IMR-90 (cell line): ENCODE measurements at regions not wholly inside any gene's neighbourhood (a gene's known extent, or its start where the extent isn't known, plus 50 kb on each side); places are given as distances from the start of the nearest gene placed in this dataset.

Source experiments
- ATAC-seq: fragments of 200-7000 bp; cut with Tn5 transposase; 2 replicates; pipeline ENCODE4 v1.9.1; 2020; ENCODE audit warnings: low read depth, mild to moderate bottlenecking, moderate library complexity
- BruUV-seq: library from RNA; stranded (reverse); fragments of 400-500 nt; replicated peaks from 2 replicates; lab custom pipeline; 2021; lab: Mats Ljungman, UMichigan
- CTCF ChIA-PET: fragments of 300-600 bp; formaldehyde crosslinking; extraction: SDS; loops from one replicate; lab custom pipeline; 2021; ENCODE audit warnings: antibody characterized with exemption; lab: Yijun Ruan, JAX
- POLR2A ChIA-PET: fragments of 300-600 bp; sonication (Branson Sonifier 250); formaldehyde crosslinking; loops from one replicate; lab custom pipeline; 2022; ENCODE audit warnings: antibody characterized with exemption; ENCODE audit not compliant: unreplicated experiment; lab: Charles Lee
- DNase-seq: peaks from one replicate; pipeline ENCODE4 v3.0.0; 2013
- H2AFZ ChIP-seq: replicated peaks from 2 replicates; pipeline ENCODE3; 2013; ENCODE audit warnings: low read length, mild to moderate bottlenecking; ENCODE audit not compliant: poor library complexity
- H2AK5ac ChIP-seq: 2 replicates; pipeline ENCODE4 v1.6.1; 2013; ENCODE audit warnings: low read depth, low read length, inconsistent platforms
- H2AK9ac ChIP-seq: replicated peaks from 2 replicates; pipeline ENCODE3; 2013; ENCODE audit warnings: mild to moderate bottlenecking, low read depth, low read length, moderate library complexity; ENCODE audit not compliant: poor library complexity
- H2BK120ac ChIP-seq: 2 replicates; pipeline ENCODE4 v1.6.1; 2013; ENCODE audit warnings: low read depth, low read length, inconsistent platforms
- H2BK15ac ChIP-seq: 3 replicates; pipeline ENCODE4 v1.6.1; 2013; ENCODE audit warnings: low read depth, low read length, inconsistent platforms
- H2BK20ac ChIP-seq: 2 replicates; pipeline ENCODE4 v1.6.1; 2013; ENCODE audit warnings: low read depth, mild to moderate bottlenecking, inconsistent platforms, low read length, moderate library complexity
- H2BK5ac ChIP-seq: 2 replicates; pipeline ENCODE4 v1.6.1; 2013; ENCODE audit warnings: mild to moderate bottlenecking, low read depth, low read length, inconsistent platforms; ENCODE audit not compliant: poor library complexity, severe bottlenecking
- H3K14ac ChIP-seq: replicated peaks from 2 replicates; pipeline ENCODE4 v1.6.1; 2013; ENCODE audit warnings: low read depth, low read length, inconsistent platforms
- H3K18ac ChIP-seq: 2 replicates; pipeline ENCODE4 v1.6.1; 2013; ENCODE audit warnings: low read depth, low read length, control low read depth
- H3K23ac ChIP-seq: 2 replicates; pipeline ENCODE4 v1.6.1; 2013; ENCODE audit warnings: low read depth, low read length, inconsistent platforms
- H3K27ac ChIP-seq: 2 replicates; pipeline ENCODE4 v1.5.1; 2013; ENCODE audit warnings: mild to moderate bottlenecking, control low read depth, low read length; ENCODE audit not compliant: insufficient read depth
- H3K27me3 ChIP-seq: 2 replicates; pipeline ENCODE4 v1.6.1; 2013; ENCODE audit warnings: low read length; ENCODE audit not compliant: control insufficient read depth, insufficient read depth
- H3K36me3 ChIP-seq: 2 replicates; pipeline ENCODE4 v1.6.1; 2013; ENCODE audit warnings: low read length, mixed read lengths; ENCODE audit not compliant: control insufficient read depth, insufficient read depth
- H3K4ac ChIP-seq: 2 replicates; pipeline ENCODE4 v1.6.1; 2013; ENCODE audit warnings: low read depth, low read length, inconsistent platforms
- H3K4me1 ChIP-seq: 2 replicates; pipeline ENCODE4 v1.6.1; 2013; ENCODE audit warnings: low read length, mixed read lengths; ENCODE audit not compliant: control insufficient read depth, insufficient read depth
- H3K4me2 ChIP-seq: 2 replicates; pipeline ENCODE4 v1.6.1; 2013; ENCODE audit warnings: low read depth, mild to moderate bottlenecking, control low read depth, low read length, moderate library complexity
- H3K4me3 ChIP-seq: 2 replicates; pipeline ENCODE4 v1.5.1; 2013; ENCODE audit warnings: low read depth, mild to moderate bottlenecking, control low read depth, low read length, moderate library complexity; ENCODE audit not compliant: insufficient read depth
- H3K56ac ChIP-seq: 2 replicates; pipeline ENCODE4 v1.6.1; 2013; ENCODE audit warnings: low read length, inconsistent platforms; ENCODE audit not compliant: insufficient read depth; ENCODE audit errors: extremely low read depth
- H3K79me1 ChIP-seq, 2 experiments: 2 replicates each; pipeline ENCODE4 v1.6.1; 2013; ENCODE audit warnings: low read length in 2 of 2, inconsistent platforms in 1 of 2, low read depth in 1 of 2
- H3K9ac ChIP-seq: 2 replicates; pipeline ENCODE4 v1.6.1; 2013; ENCODE audit warnings: low read depth, low read length, control low read depth
- H3K9me1 ChIP-seq: 2 replicates; pipeline ENCODE4 v1.6.1; 2013; ENCODE audit warnings: low read length, inconsistent platforms; ENCODE audit not compliant: insufficient read depth
- H3K9me3 ChIP-seq: 2 replicates; pipeline ENCODE4 v1.6.1; 2013; ENCODE audit warnings: low read length; ENCODE audit not compliant: control insufficient read depth, insufficient read depth
- H4K20me1 ChIP-seq: 2 replicates; pipeline ENCODE4 v1.6.1; 2013; ENCODE audit warnings: low read length, inconsistent platforms; ENCODE audit not compliant: insufficient read depth
- H4K5ac ChIP-seq: 2 replicates; pipeline ENCODE4 v1.6.1; 2013; ENCODE audit warnings: mild to moderate bottlenecking, low read depth, low read length, control low read depth
- H4K8ac ChIP-seq, 2 experiments: 2 replicates each; pipeline ENCODE4 v1.6.1; 2013; ENCODE audit warnings: low read depth in 2 of 2, low read length in 2 of 2, control low read depth in 1 of 2, inconsistent platforms in 1 of 2
- H4K91ac ChIP-seq: 2 replicates; pipeline ENCODE4 v1.6.1; 2013; ENCODE audit warnings: low read depth, low read length, inconsistent platforms; ENCODE audit not compliant: insufficient read depth
- BHLHE40 ChIP-seq: fragments of 150-350 bp; IDR thresholded peaks from 2 replicates; pipeline ENCODE4 v1.6.1; 2016; ENCODE audit warnings: mild to moderate bottlenecking, low read depth, low read length
- CEBPB ChIP-seq: IDR thresholded peaks from 2 replicates; pipeline ENCODE4 v1.6.1; 2012; ENCODE audit warnings: low read depth, low read length, improper control_type of control experiment
- MAFK ChIP-seq: IDR thresholded peaks from 2 replicates; pipeline ENCODE4 v1.6.1; 2012; ENCODE audit warnings: low read depth, low read length, improper control_type of control experiment
- RAD21 ChIP-seq: IDR thresholded peaks from 2 replicates; pipeline ENCODE4 v1.6.1; 2012; ENCODE audit warnings: low read length, improper control_type of control experiment
- RCOR1 ChIP-seq: IDR thresholded peaks from 2 replicates; pipeline ENCODE4 v1.6.1; 2012; ENCODE audit warnings: mild to moderate bottlenecking, low read length, improper control_type of control experiment; ENCODE audit not compliant: insufficient replicate concordance
- SMC3 ChIP-seq: fragments of 150-350 bp; IDR thresholded peaks from 2 replicates; pipeline ENCODE4 v1.6.1; 2016; ENCODE audit warnings: low read depth, mild to moderate bottlenecking, antibody characterized with exemption, low read length, moderate library complexity
- WGBS, 2 experiments: methylation state at CpG; one replicate each; pipeline versions ENCODE4 v1.1.5 to v1.1.7; 2013; ENCODE audit warnings: missing lambda C conversion rate in 2 of 2; ENCODE audit not compliant: insufficient read length in 1 of 2; ENCODE audit errors: extremely low coverage in 2 of 2; 5-methylcytosine and 5-hydroxymethylcytosine counted together
- dilution Hi-C: fragments of 300-500 bp; cut with HindIII; formaldehyde crosslinking; loops from one replicate; pipeline ENCODE4 v1.14.3; 2018; ENCODE audit warnings: low sequenced_read_pairs; ENCODE audit not compliant: unreplicated experiment
- in situ Hi-C: fragments of 300-500 bp; cut with MboI; formaldehyde crosslinking; loops from 3 replicates; pipeline ENCODE4 v1.14.3; 2019; ENCODE audit warnings: low sequenced_read_pairs, inconsistent platforms, mixed read lengths
- intact Hi-C: fragments of 100-400 bp; cut with micrococcal nuclease; formaldehyde crosslinking; loops from 2 replicates; pipeline ENCODE4 v1.10.0; 2022
- TF ChIP-seq, protein P1 (sequence below): fragments of 150-350 bp; IDR thresholded peaks from 2 replicates; pipeline ENCODE4 v1.6.1; 2016; ENCODE audit warnings: low read depth, mild to moderate bottlenecking, low read length, moderate library complexity, borderline replicate concordance
- TF ChIP-seq, protein P2 (sequence below): fragments of 150-350 bp; IDR thresholded peaks from 2 replicates; pipeline ENCODE4 v1.6.1; 2017; ENCODE audit warnings: mild to moderate bottlenecking, antibody characterized with exemption, low read length, low read depth

DNA sequence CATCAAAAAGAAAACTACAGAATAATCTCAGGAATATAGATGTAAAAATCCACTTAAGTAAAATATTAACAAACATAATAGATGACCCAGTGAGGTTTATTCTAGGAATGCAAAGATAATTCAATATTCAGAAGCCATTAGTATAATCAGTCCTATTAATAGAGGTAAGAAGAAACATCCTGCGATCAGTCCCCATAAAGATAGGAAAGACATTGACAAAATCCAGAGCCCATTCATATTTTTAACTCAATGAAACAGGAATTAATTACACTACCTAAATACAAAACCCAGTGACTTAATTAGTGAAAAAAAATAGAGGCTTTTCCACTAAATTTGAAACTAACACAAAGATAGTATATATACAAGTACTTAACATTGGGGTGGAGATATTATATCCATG lies 321.4 kb upstream of the INTU start:
- Histone ChIP-seq H3K18ac (no peak overlapping the region), H2AK9ac (no peak overlapping the region), H4K8ac (no peak overlapping the region), H2AK5ac (no peak overlapping the region), H3K27me3 (no peaks in the 10 kb centered on the region), H3K9me3 (no peaks in the 10 kb centered on the region; the same call in 1 of the 2 replicates), H3K79me1 (no peaks in the 10 kb centered on the region), H4K20me1 (no peaks in the 10 kb centered on the region), H3K9me1 (no peaks in the 10 kb centered on the region; the same call in 1 of the 2 replicates), H2BK15ac (no peak overlapping the region), H2BK5ac (no peak overlapping the region), H2BK120ac (no peak overlapping the region), H3K36me3 (no peaks in the 10 kb centered on the region), H4K5ac (no peak overlapping the region), H3K56ac (no peak overlapping the region), H2BK20ac (no peak overlapping the region), H3K4me2 (no peak overlapping the region), H3K27ac (no peak overlapping the region), H3K23ac (no peak overlapping the region), H3K14ac (no peak overlapping the region), H3K4me3 (no peak overlapping the region), H3K4ac (no peak overlapping the region), H3K4me1 (no peaks in the 10 kb centered on the region), H4K91ac (no peak overlapping the region), H3K9ac (no peak overlapping the region), H2AFZ (no peak overlapping the region)
- in situ Hi-C loops: no loop called here
- no peak for ATAC-seq
- BruUV-seq: no TSS peak
- no CpG with 5 or more reads among the region's 1 CpG for WGBS, 2 experiments
- no peak for DNase-seq
- ChIA-PET POLR2A (no interaction called here), CTCF (no interaction called here)
- intact Hi-C loops: no loop called here
- TF ChIP-seq, protein P1, sequence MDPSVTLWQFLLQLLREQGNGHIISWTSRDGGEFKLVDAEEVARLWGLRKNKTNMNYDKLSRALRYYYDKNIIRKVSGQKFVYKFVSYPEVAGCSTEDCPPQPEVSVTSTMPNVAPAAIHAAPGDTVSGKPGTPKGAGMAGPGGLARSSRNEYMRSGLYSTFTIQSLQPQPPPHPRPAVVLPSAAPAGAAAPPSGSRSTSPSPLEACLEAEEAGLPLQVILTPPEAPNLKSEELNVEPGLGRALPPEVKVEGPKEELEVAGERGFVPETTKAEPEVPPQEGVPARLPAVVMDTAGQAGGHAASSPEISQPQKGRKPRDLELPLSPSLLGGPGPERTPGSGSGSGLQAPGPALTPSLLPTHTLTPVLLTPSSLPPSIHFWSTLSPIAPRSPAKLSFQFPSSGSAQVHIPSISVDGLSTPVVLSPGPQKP: no peak
- TF ChIP-seq RCOR1: no peak
- TF ChIP-seq, protein P2, sequence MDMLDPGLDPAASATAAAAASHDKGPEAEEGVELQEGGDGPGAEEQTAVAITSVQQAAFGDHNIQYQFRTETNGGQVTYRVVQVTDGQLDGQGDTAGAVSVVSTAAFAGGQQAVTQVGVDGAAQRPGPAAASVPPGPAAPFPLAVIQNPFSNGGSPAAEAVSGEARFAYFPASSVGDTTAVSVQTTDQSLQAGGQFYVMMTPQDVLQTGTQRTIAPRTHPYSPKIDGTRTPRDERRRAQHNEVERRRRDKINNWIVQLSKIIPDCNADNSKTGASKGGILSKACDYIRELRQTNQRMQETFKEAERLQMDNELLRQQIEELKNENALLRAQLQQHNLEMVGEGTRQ: no peak
- TF ChIP-seq BHLHE40: no peak
- TF ChIP-seq RAD21: no peak
- no peak for TF ChIP-seq MAFK
- TF ChIP-seq CEBPB: no peak
- no peak for TF ChIP-seq SMC3
- dilution Hi-C loops: no loop called here
